ENCODE measurements at regions not wholly inside any gene's neighbourhood (a gene's known extent, or its start where the extent isn't known, plus 50 kb on each side); places are given as distances from the start of the nearest gene placed in this dataset.
A peak's percentile ranks its signal among the peaks of the same experiment; 100 is the strongest.
"Not testable (repeated sequence)": the region's sequence is repeated elsewhere in the genome, so short reads cannot be mapped to it uniquely, and the experiment has no call there.

DNA sequence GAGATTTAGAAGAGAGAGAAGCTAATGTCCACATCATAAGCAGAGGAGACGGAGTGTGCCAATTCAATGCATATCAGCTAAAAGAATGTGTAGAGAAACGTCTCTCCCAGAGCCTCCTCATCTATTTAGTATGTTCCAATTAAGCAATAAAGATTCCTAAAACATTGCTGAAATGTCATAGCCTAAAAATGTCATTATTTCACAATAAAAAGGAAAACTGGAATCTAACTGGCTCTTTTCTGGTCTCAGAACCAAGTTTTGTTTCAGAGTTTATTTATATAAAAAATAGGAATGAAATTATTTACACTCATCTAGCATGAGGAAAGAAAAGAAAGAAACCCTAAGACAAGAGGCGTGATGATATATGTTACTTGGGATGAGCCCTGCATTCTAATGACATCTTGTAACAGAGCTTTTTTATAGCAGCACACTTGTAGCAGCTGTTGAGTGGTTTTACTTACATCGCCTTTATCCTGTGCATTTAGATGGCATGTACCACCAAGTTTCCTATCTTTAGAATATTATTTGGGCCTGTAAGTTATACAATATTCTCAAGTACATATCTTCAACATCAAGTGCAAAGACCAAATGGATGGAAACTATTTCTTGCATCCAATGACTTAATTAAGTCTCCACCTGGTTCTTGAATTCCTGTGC lies 266.3 kb upstream of the PRKD1 start:
- no peak overlapping the region for H3K4me3 ChIP-seq (ENCODE audit: low read depth, low read length)
- peak; percentile 92 for DNase-seq (ENCODE audit: low read depth)
- TF ChIP-seq, protein P1, sequence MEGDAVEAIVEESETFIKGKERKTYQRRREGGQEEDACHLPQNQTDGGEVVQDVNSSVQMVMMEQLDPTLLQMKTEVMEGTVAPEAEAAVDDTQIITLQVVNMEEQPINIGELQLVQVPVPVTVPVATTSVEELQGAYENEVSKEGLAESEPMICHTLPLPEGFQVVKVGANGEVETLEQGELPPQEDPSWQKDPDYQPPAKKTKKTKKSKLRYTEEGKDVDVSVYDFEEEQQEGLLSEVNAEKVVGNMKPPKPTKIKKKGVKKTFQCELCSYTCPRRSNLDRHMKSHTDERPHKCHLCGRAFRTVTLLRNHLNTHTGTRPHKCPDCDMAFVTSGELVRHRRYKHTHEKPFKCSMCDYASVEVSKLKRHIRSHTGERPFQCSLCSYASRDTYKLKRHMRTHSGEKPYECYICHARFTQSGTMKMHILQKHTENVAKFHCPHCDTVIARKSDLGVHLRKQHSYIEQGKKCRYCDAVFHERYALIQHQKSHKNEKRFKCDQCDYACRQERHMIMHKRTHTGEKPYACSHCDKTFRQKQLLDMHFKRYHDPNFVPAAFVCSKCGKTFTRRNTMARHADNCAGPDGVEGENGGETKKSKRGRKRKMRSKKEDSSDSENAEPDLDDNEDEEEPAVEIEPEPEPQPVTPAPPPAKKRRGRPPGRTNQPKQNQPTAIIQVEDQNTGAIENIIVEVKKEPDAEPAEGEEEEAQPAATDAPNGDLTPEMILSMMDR (conservative IDR thresholded peaks at IDR 0.05; ENCODE audit: low read depth, low read length): no peak

GRCh38 chr14:30194741-30195148 lies 267.1 kb upstream of the PRKD1 start:
- DNase-seq (ENCODE audit: low read depth): peak; percentile 91
- no peak overlapping the region for H3K4me3 ChIP-seq (ENCODE audit: low read depth, low read length)
- TF ChIP-seq, protein P1 (conservative IDR thresholded peaks at IDR 0.05; ENCODE audit: low read depth, low read length): no peak

DNA sequence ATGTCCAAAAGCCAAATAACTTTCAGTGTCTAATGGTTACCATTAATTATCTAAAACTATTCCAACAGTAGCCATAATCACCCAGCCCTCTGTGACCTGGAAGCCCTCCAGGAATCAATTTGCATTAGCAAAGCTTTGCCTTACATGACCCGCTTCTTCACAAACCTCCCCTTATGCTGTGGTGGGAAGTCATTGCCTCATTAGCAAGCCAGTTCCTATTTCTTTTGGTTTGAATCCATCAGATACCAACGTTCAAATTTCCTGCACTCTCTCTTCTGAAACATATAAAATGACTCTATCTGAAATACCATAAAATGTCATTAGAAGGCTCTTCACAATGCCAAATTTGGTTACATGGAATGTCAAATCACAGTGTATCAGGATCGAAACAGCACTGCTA lies 268.3 kb upstream of the PRKD1 start:
- TF ChIP-seq, protein P1 (conservative IDR thresholded peaks at IDR 0.05; ENCODE audit: low read depth, low read length): no peak
- H3K4me3 ChIP-seq (ENCODE audit: low read depth, low read length): no peak overlapping the region
- DNase-seq (ENCODE audit: low read depth): peak; percentile 42

DNA sequence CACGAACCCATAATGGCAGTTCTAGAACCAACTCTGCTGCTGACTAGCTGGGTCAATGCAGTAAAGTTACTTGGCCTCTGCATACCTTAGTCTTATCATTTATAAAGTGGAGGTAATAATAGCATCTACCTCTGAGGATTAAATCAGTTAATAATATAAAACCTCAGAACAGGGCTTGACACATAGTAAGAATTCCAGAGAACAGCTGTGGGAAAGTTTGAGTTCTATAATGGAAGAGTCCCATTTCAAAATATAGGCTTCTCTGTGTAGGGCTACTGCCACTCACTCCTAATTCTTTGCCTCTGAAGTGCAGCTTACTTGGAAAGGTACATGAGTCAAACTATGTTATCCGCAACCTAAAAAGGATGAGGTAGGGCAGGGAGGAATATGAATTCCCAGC lies 269.2 kb upstream of the PRKD1 start:
- no peak for DNase-seq (ENCODE audit: low read depth)
- TF ChIP-seq, protein P1 (conservative IDR thresholded peaks at IDR 0.05; ENCODE audit: low read depth, low read length): no peak
- no peak overlapping the region for H3K4me3 ChIP-seq (ENCODE audit: low read depth, low read length)

- DNase-seq (ENCODE audit: low read depth); H3K4me3 ChIP-seq (ENCODE audit: low read depth, low read length): not testable (repeated sequence)
Observed at GRCh38 chr14:30198720-30199119, 271.1 kb upstream of the PRKD1 start.

DNA sequence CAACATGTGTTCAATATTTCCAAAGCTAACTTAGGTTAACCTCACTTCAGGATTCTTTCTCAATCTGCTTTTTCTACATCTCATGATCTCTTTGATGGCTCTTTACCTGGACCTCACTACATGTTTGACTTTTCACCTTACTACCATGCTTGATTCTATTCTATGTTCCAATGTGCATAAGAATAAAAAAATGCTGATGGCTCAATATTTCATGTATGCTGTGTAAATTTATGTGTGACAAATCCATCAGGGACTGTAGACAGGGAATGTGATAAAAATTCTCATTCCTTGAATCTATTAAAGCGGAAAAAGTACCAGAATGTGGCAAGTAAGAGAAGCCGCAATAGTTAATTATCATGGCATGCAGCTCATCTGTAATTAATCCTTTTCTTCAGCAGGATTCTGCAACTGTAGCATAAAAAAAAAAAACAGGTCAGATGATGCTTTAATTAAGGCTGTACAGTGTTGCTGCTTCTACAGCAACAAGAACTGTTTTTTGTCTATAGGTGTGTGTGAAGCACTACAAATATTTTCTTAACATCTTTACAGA lies 276.9 kb upstream of the PRKD1 start:
- DNase-seq (ENCODE audit: low read depth): no peak
- TF ChIP-seq, protein P1 (conservative IDR thresholded peaks at IDR 0.05; ENCODE audit: low read depth, low read length): no peak
- H3K4me3 ChIP-seq (ENCODE audit: low read depth, low read length): no peak overlapping the region

DNA sequence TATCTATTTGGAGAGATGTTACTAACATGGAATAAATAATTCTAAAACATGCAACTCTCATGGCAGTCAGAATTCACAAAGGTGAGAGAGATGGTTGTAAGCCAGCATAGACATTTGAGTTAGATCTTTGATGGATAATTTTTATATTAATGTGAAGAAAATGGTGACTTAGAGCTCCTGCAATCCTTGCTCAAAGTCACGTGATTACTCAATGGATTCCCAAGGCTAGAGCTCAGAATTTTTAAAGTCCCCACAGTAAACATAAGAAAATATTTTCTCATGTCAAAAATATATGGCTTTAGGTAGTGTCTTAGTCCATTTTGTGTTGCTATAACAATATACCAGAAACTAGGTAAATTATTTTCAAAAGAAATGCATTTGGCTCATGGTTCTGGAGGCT lies 281.5 kb upstream of the PRKD1 start:
- no peak for DNase-seq (ENCODE audit: low read depth)
- no peak overlapping the region for H3K4me3 ChIP-seq (ENCODE audit: low read depth, low read length)
- TF ChIP-seq, protein P1 (conservative IDR thresholded peaks at IDR 0.05; ENCODE audit: low read depth, low read length): no peak

All from choroid plexus epithelial cell (primary cell).